Left renal cortex interstitium (tissue), 4 donors: ENCODE measurements at regions not wholly inside any gene's neighbourhood (a gene's known extent, or its start where the extent isn't known, plus 50 kb on each side); places are given as distances from the start of the nearest gene placed in this dataset.
A peak's percentile ranks its signal among the peaks of the same experiment; 100 is the strongest.

ENCODE experiments used
- DNase-seq, 4 donors: peaks; one replicate each; pipeline ENCODE4 v3.0.0-alpha.2; 2013; ENCODE audit warnings: low read depth in 4 of 4, low spot score in 2 of 4, missing footprints in 1 of 4

DNA sequence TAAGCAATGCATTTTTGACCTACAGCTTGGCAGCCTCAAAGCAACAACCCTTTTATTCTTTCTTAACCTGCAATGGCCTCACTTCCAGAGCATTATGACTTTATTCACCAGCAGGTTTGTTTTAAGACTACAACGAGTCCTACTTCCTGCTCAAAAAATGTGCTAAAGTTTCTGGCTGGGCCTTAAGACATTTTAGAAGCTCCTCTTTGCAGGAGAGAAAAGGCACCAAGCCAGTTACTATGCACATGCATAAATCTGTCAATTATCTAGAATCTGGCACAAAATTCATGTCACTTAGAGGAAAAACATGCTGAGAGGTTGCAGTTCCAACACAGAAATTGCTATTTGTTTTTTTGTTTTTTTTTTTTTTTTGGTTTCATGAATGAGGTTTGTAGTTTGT, 223.0 kb upstream of the EPHA5 start:
- peak in 3 of 4 donors; percentile 17 to 27 (median 23) for DNase-seq

DNA sequence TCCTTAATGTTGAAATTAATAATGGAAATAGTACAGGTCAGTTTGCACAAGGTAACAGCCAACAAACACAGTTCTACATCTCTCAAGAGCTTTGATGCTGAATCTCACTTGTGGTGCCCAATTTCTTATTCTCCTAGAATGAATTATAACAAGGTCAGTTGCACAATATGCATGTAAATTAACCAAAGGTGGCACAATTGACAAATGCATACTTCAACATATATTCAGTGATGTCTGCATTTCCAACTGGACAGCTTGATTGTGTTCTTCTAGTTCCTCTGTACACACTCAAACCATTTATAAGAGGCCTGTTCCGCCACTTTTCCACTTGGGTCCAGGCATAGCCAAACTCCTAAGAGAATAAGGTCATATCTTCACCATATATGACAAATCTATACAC, 210.3 kb upstream of the EPHA5 start:
- no peak for DNase-seq

DNA sequence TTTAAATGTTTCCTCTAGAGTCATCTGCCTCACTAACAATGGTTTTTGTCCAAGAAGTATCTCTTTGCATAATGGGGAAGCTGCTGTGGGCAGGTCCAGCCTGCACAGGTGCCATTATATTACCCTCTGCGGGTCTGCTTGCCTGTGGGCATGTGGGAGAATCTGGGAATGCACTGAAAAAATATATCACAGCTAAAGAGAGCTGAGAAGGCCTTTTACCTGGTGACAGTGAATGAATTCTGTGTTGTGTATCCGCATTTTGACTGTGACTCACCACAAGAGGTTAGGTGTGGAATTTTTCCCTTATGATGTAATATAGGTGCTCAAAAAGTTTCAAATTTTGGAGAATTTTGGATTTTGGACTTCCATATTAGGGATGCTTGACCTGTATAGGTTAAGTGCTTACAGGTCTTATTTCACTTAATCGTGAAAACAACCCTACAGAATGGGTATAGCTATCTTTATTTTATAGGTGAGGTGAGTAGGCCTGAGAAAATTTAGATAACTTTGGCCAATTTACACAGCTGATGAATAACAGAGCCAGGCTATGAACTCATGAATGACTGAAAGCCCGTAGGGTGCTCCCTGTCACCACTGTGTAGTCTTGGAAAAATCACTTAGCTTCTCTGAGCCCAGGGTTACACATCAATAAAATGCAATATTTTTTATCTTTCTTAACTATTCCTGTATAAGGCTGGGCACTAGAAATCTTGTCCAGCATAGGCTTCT, 198.0 kb upstream of the EPHA5 start:
- no peak for DNase-seq

GRCh38 chr4:65865489-65865888, 195.2 kb upstream of the EPHA5 start:
- no peak for DNase-seq

- no peak for DNase-seq
These were observed 191.7 kb upstream of the EPHA5 start for GRCh38 chr4:65861993-65862392.

- no peak for DNase-seq
These were observed 175.0 kb upstream of the EPHA5 start for GRCh38 chr4:65845199-65845773.

GRCh38 chr4:65839164-65839931, 169.1 kb upstream of the EPHA5 start:
- DNase-seq, result no peak

DNA sequence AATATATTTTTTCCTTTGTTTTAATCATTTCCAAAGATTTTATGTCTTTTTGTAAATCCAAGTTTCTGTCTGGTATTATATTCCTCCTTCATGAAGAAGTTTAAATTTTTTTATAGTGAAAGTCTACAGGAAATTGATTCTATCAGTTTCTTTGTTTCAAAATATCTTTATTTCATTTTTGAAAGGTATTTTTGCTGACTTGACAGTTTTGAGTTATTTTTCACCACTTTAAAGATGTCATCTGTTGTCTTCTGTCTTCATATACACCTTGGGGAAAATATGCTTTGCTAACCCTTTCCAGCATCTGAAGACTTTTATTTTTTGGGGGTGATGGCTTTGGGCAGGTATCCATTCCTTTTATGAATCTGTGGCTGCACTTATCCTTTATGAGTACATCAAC, 164.4 kb upstream of the EPHA5 start:
- no peak for DNase-seq

DNA sequence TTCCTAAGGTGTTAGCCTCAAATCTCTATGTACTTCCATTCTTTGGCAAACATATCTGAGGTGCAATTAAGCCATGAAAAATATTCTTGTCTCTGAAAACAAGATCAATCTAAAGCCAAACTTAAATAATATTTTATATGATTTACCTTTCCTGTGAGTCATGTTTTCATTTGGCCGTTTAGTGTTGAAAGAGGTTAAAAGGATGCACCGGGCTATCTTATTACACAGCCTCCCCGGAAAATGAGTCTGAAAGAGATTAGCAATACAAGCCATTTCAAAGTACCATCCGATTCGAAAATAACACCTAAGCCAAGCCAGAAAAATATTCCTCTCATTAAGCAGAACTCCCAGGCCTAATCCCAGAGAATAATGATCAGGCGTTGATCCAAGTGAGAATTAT, 161.5 kb upstream of the EPHA5 start:
- DNase-seq, result no peak

- DNase-seq, result no peak
These were observed 154.9 kb upstream of the EPHA5 start for GRCh38 chr4:65825116-65825753.

- DNase-seq, result no peak
These were observed 148.9 kb upstream of the EPHA5 start for GRCh38 chr4:65819192-65819591.

- no peak for DNase-seq
These were observed 135.6 kb upstream of the EPHA5 start for GRCh38 chr4:65805936-65806335.

DNA sequence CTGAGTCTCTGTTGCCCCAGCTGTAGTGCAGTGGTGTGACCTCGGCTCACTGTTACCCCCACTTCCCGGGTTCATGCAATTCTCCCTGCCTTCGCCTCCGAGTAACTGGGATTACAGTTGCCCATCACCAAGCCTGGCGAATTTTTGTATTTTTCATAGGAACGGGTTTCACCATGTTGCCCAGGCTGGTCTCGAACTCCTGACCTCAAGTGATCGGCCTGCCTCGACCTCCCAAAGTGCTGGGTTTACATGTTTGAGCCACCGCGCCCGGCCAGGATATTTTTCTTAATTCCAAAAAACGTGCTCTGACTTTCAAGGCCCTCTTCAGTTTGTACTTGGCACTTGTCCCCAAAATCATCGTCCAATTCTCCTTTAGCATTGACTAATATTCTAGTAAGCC, 129.2 kb upstream of the EPHA5 start:
- no peak for DNase-seq

GRCh38 chr4:65798498-65799127, 128.3 kb upstream of the EPHA5 start:
- no peak for DNase-seq

GRCh38 chr4:65791812-65792308, 121.6 kb upstream of the EPHA5 start:
- DNase-seq, result no peak

GRCh38 chr4:65791111-65791811, 121.0 kb upstream of the EPHA5 start:
- no peak for DNase-seq

GRCh38 chr4:65789805-65790204, 119.5 kb upstream of the EPHA5 start:
- DNase-seq, result no peak

- no peak for DNase-seq
These were observed 119.1 kb upstream of the EPHA5 start for GRCh38 chr4:65789341-65789740.

- DNase-seq, result no peak
These were observed 107.0 kb upstream of the EPHA5 start for GRCh38 chr4:65777270-65777669.

DNA sequence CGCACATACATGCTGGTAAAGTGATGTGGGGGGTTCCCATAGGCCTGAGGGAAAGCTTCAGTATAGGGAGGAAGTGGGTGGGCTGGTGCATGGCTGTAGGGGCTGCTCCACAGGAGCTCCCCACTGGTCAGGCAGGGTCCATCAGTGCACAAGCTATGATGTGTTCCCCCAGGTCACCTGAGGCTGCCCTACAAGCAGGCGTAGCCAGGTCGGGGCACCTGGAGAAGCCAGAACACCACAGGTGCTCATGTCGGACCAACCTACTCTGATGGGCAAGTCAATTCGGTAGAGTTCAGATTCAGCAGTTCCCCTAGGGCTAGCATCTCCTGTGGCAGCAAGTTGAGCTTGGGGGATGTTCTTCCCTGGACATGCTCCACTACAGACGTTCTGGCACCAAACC, 103.3 kb upstream of the EPHA5 start:
- DNase-seq, result no peak
